Sigmoid colon (tissue), 6 donors: ENCODE measurements at regions not wholly inside any gene's neighbourhood (a gene's known extent, or its start where the extent isn't known, plus 50 kb on each side); places are given as distances from the start of the nearest gene placed in this dataset.

Experiments used
- DNase-seq: peaks from one replicate; pipeline ENCODE4 v3.0.0-alpha.2; 2019
- H3K27ac ChIP-seq, 4 donors: fragments of 200-600 bp; sonication (generic); one replicate each; pipeline ENCODE4 v1.5.1; 2016 to 2019; ENCODE audit warnings: mild to moderate bottlenecking in 1 of 4
- H3K27me3 ChIP-seq, 3 donors: fragments of 200-600 bp; sonication (generic); one replicate each; pipeline ENCODE4 v1.5.1; 2019; ENCODE audit warnings: mild to moderate bottlenecking in 1 of 3
- H3K36me3 ChIP-seq, 4 donors: fragments of 200-600 bp; sonication (generic); one replicate each; pipeline ENCODE4 v1.5.1; 2016 to 2019
- H3K4me1 ChIP-seq, 4 donors: fragments of 200-600 bp; sonication (generic); one replicate each; pipeline ENCODE4 v1.5.1; 2017 to 2019
- H3K4me3 ChIP-seq, 4 donors: fragments of 200-600 bp; sonication (generic); one replicate each; pipeline ENCODE4 v1.5.1; 2017 to 2019; ENCODE audit warnings: mild to moderate bottlenecking in 2 of 4, moderate library complexity in 1 of 4
- H3K9me3 ChIP-seq, 4 donors: fragments of 200-600 bp in 3 of 4; sonication (generic) in 3 of 4; one replicate each; pipeline versions ENCODE4 v1.5.1 to v1.6.1; 2013 to 2019
- CTCF ChIP-seq, 4 experiments: fragments of 450-650 bp in 3 of 4; fragments of 200-600 bp in 1 of 4; IDR thresholded peaks; one replicate each; pipeline ENCODE4 v1.5.1; 2016 to 2019; ENCODE audit warnings: antibody characterized with exemption in 4 of 4, mild to moderate bottlenecking in 3 of 4, moderate library complexity in 2 of 4
- EP300 ChIP-seq, 4 donors: sonication (generic); formaldehyde crosslinking; IDR thresholded peaks; one replicate each; pipeline ENCODE4 v1.6.1; 2017; ENCODE audit warnings: antibody characterized with exemption in 4 of 4
- POLR2A ChIP-seq, 2 donors: fragments of 450-650 bp; IDR thresholded peaks; one replicate each; pipeline ENCODE4 v1.6.1; 2016; ENCODE audit warnings: antibody characterized with exemption in 2 of 2, mild to moderate bottlenecking in 2 of 2, moderate library complexity in 2 of 2
- POLR2AphosphoS5 ChIP-seq, 4 donors: sonication (generic); formaldehyde crosslinking; IDR thresholded peaks; one replicate each; pipeline ENCODE4 v1.6.1; 2017; ENCODE audit warnings: antibody characterized with exemption in 4 of 4
- WGBS, 2 donors: extraction: QIAGEN DNeasy Blood & Tissue Kit; methylation state at CpG; one replicate each; pipeline ENCODE4 v1.1.7; 2013; 5-methylcytosine and 5-hydroxymethylcytosine counted together
- intact Hi-C: fragments of 100-400 bp; cut with DNase I; formaldehyde crosslinking; loops from one replicate; pipeline ENCODE4 v1.15.1; 2023
- donor health status: healthy with polysubstance abuse.
- donor health status: healthy.

- intact Hi-C loops, result no loop called here
- H3K27ac ChIP-seq, result no peak overlapping the region
- TF ChIP-seq POLR2AphosphoS5 (IDR thresholded peaks at IDR 0.05), result no peak
- no peak for TF ChIP-seq EP300 (IDR thresholded peaks at IDR 0.05)
- no peak for TF ChIP-seq POLR2A (IDR thresholded peaks at IDR 0.05)
- no peak for TF ChIP-seq CTCF (IDR thresholded peaks at IDR 0.05)
Observed at GRCh38 chr3:152718810-152719209, 116.1 kb upstream of the P2RY1 start.

GRCh38 chr3:152719264-152719663 lies 115.7 kb upstream of the P2RY1 start:
- no peak overlapping the region for H3K27ac ChIP-seq
- no peaks in the 10 kb centered on the region for H3K27me3 ChIP-seq
- H3K4me1 ChIP-seq, result no peaks in the 10 kb centered on the region
- no peak overlapping the region for H3K4me3 ChIP-seq
- intact Hi-C loops, result no loop called here
- DNase-seq, result no peak
- no peaks in the 10 kb centered on the region for H3K9me3 ChIP-seq
- WGBS, 2 donors, result 68 to 76% methylated on average over 2 of the region's 2 CpGs
- H3K36me3 ChIP-seq, result no peaks in the 10 kb centered on the region
- TF ChIP-seq POLR2A (IDR thresholded peaks at IDR 0.05), result no peak
- TF ChIP-seq EP300 (IDR thresholded peaks at IDR 0.05), result no peak
- TF ChIP-seq POLR2AphosphoS5 (IDR thresholded peaks at IDR 0.05), result no peak
- TF ChIP-seq CTCF (IDR thresholded peaks at IDR 0.05), result no peak

More at GRCh38 chr3:152718810-152719209, 116.1 kb upstream of the P2RY1 start:
- Histone ChIP-seq H3K36me3 (no peaks in the 10 kb centered on the region), H3K27me3 (no peaks in the 10 kb centered on the region), H3K4me3 (no peak overlapping the region), H3K4me1 (no peaks in the 10 kb centered on the region), H3K9me3 (no peaks in the 10 kb centered on the region)
- no peak for DNase-seq

- H3K27me3 ChIP-seq, result no peaks in the 10 kb centered on the region
- intact Hi-C loops, result no loop called here
- no peak for DNase-seq
- TF ChIP-seq POLR2AphosphoS5 (IDR thresholded peaks at IDR 0.05) (no peak), CTCF (IDR thresholded peaks at IDR 0.05) (no peak)
- H3K27ac ChIP-seq, result no peak overlapping the region
- H3K4me1 ChIP-seq, result no peaks in the 10 kb centered on the region
- WGBS, 2 donors, result 91 to 96% methylated on average over 4 of the region's 4 CpGs
- H3K36me3 ChIP-seq, result no peaks in the 10 kb centered on the region
- H3K9me3 ChIP-seq, result no peaks in the 10 kb centered on the region
- H3K4me3 ChIP-seq, result no peak overlapping the region
Observed at GRCh38 chr3:152720951-152721718, 113.8 kb upstream of the P2RY1 start.

- Histone ChIP-seq H3K27ac (no peak overlapping the region), H3K4me3 (no peak overlapping the region), H3K4me1 (no peaks in the 10 kb centered on the region), H3K9me3 (no peaks in the 10 kb centered on the region), H3K27me3 (no peaks in the 10 kb centered on the region), H3K36me3 (no peaks in the 10 kb centered on the region)
- no peak for TF ChIP-seq POLR2A (IDR thresholded peaks at IDR 0.05)
- TF ChIP-seq POLR2AphosphoS5 (IDR thresholded peaks at IDR 0.05), result no peak
- no peak for TF ChIP-seq EP300 (IDR thresholded peaks at IDR 0.05)
- no peak for TF ChIP-seq CTCF (IDR thresholded peaks at IDR 0.05)
- 30 to 70% methylated on average over 1 of the region's 1 CpG for WGBS, 2 donors
- no peak for DNase-seq
- intact Hi-C loops, result no loop called here
Observed at GRCh38 chr3:152724270-152724669, 110.7 kb upstream of the P2RY1 start.
